Heart left ventricle (tissue), 16 donors: ENCODE measurements at regions not wholly inside any gene's neighbourhood (a gene's known extent, or its start where the extent isn't known, plus 50 kb on each side); places are given as distances from the start of the nearest gene placed in this dataset.

ENCODE experiments used
- ATAC-seq, 4 donors: fragments of 200-7000 bp; cut with Tn5 transposase; one replicate each; pipeline ENCODE4 v1.9.1; 2020 to 2022; ENCODE audit warnings: moderate library complexity in 4 of 4, mild to moderate bottlenecking in 3 of 4, moderate number of reproducible peaks in 1 of 4
- DNase-seq, 5 donors: peaks; one replicate each; pipeline ENCODE4 v3.0.0-alpha.2; 2020
- H3K27ac ChIP-seq, 12 donors: fragments of 200-600 bp; sonication (generic) in 4 of 12; one replicate each; pipeline versions ENCODE4 v1.5.0 to v1.8.0; 2016 to 2022; ENCODE audit warnings: mild to moderate bottlenecking in 2 of 12
- H3K27me3 ChIP-seq, 9 donors: fragments of 200-600 bp; sonication (generic) in 2 of 9; one replicate each; pipeline versions ENCODE4 v1.5.1 to v1.8.0; 2016 to 2022; ENCODE audit warnings: mild to moderate bottlenecking in 3 of 9
- H3K36me3 ChIP-seq, 9 donors: fragments of 200-600 bp; sonication (generic) in 2 of 9; one replicate each; pipeline versions ENCODE4 v1.5.0 to v1.8.0; 2018 to 2022; ENCODE audit warnings: mild to moderate bottlenecking in 2 of 9
- H3K4me1 ChIP-seq, 12 donors: fragments of 200-600 bp; sonication (generic) in 4 of 12; one replicate each; pipeline versions ENCODE4 v1.5.0 to v1.8.0; 2016 to 2022; ENCODE audit warnings: mild to moderate bottlenecking in 3 of 12
- H3K4me3 ChIP-seq, 12 donors: fragments of 200-600 bp; sonication (generic) in 4 of 12; one replicate each; pipeline versions ENCODE4 v1.5.0 to v1.8.0; 2017 to 2022; ENCODE audit warnings: mild to moderate bottlenecking in 9 of 12, moderate library complexity in 4 of 12
- H3K9me3 ChIP-seq, 12 donors: fragments of 200-600 bp; sonication (generic) in 4 of 12; one replicate each; pipeline versions ENCODE4 v1.5.0 to v1.8.0; 2016 to 2022; ENCODE audit warnings: mild to moderate bottlenecking in 1 of 12
- POLR2A ChIP-seq, 2 donors: fragments of 450-650 bp; IDR thresholded peaks; one replicate each; pipeline ENCODE4 v1.6.1; 2017; ENCODE audit warnings: antibody characterized with exemption in 2 of 2, mild to moderate bottlenecking in 2 of 2, moderate library complexity in 2 of 2
- WGBS, 4 donors: extraction: QIAGEN DNeasy Blood & Tissue Kit in 2 of 4; methylation state at CpG; one replicate each; pipeline versions ENCODE4 v1.1.5 to v1.1.7; 2013 to 2018; 5-methylcytosine and 5-hydroxymethylcytosine counted together
- intact Hi-C, 10 donors: fragments of 100-400 bp; cut with DNase I; formaldehyde crosslinking; loops; one replicate each; pipeline versions ENCODE4 v1.11.1 to v1.14.2; 2022
- TF ChIP-seq, protein P1 (sequence below), 12 donors: fragments of 200-600 bp; sonication (generic) in 4 of 12; IDR thresholded peaks; one replicate each; pipeline versions ENCODE4 v1.5.0 to v1.8.0; 2018 to 2022; ENCODE audit warnings: antibody characterized with exemption in 12 of 12, mild to moderate bottlenecking in 5 of 12
- donor health status: ischemic (EF 13 %, LVEDD 7.1; RV severe dilation, severe dysfunction).
- donor health status: healthy with polysubstance abuse.
- donor health status: DM: no; HTN: yes; CAD: no.
- donor health status: DM: no; HTN: no; CAD: no.
- donor health status: ischemic (EF 25% LVEDD 6.9; RV normal size, moderate dysfunction).
- donor health status: ischemic (EF 25% LVEDD 5.7; RV mildly dilated, moderate dysfunction).
- donor health status: healthy.
- donor health status: DM: yes; HTN: yes; CAD: no.
- donor health status: ischemic (EF 35%, LVEDD 5.7; RV mildly dilated, moderate dysfunction).
- donor health status: nonischemic (EF 11% LVEDD 7.7; RV severe dilation, severe dysfunction).
- donor health status: DM: yes; HTN: yes; CAD: no.
- donor health status: PGD.
- donor health status: ischemic (EF 29% LVEDD 5.4; RV normal size, mild dysfunction).
- donor health status: nonischemic (EF 23%, LVEDD 6.1; RV moderate dilation, normal function).

DNA sequence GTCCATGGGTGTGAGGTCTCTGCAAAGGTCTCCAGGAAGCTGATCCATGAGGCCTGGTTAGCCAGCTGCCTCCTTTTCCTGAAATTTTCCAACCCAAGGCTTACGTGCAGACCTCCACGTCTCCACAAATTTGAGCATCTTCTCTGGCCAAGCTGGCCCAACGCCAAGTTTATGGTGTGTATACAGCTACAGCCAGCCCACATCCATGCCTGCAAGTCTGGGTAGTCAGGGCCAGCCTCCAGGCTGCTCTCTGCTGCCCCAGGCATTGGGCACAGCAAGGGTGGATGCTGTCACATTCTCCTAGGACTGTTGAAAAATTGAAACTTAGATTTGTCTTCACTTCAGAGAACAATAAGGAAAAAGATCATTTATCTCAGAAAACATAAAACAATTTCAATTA is 525.5 kb upstream of the CHAC2 start:
- Histone ChIP-seq H3K27me3 (no peaks in the 10 kb centered on the region), H3K4me3 (no peak overlapping the region), H3K4me1 (no peaks in the 10 kb centered on the region), H3K9me3 (no peaks in the 10 kb centered on the region), H3K36me3 (no peaks in the 10 kb centered on the region), H3K27ac (no peak overlapping the region)
- DNase-seq (no peak), ATAC-seq (no peak)
- intact Hi-C loops = no loop called here
- 42 to 73% (median 58%) methylated on average over 2 to 3 of the region's 3 CpGs for WGBS, 4 donors
- no peak for TF ChIP-seq POLR2A (IDR thresholded peaks at IDR 0.05)
- TF ChIP-seq, protein P1, sequence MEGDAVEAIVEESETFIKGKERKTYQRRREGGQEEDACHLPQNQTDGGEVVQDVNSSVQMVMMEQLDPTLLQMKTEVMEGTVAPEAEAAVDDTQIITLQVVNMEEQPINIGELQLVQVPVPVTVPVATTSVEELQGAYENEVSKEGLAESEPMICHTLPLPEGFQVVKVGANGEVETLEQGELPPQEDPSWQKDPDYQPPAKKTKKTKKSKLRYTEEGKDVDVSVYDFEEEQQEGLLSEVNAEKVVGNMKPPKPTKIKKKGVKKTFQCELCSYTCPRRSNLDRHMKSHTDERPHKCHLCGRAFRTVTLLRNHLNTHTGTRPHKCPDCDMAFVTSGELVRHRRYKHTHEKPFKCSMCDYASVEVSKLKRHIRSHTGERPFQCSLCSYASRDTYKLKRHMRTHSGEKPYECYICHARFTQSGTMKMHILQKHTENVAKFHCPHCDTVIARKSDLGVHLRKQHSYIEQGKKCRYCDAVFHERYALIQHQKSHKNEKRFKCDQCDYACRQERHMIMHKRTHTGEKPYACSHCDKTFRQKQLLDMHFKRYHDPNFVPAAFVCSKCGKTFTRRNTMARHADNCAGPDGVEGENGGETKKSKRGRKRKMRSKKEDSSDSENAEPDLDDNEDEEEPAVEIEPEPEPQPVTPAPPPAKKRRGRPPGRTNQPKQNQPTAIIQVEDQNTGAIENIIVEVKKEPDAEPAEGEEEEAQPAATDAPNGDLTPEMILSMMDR (IDR thresholded peaks at IDR 0.05) = no peak

DNA sequence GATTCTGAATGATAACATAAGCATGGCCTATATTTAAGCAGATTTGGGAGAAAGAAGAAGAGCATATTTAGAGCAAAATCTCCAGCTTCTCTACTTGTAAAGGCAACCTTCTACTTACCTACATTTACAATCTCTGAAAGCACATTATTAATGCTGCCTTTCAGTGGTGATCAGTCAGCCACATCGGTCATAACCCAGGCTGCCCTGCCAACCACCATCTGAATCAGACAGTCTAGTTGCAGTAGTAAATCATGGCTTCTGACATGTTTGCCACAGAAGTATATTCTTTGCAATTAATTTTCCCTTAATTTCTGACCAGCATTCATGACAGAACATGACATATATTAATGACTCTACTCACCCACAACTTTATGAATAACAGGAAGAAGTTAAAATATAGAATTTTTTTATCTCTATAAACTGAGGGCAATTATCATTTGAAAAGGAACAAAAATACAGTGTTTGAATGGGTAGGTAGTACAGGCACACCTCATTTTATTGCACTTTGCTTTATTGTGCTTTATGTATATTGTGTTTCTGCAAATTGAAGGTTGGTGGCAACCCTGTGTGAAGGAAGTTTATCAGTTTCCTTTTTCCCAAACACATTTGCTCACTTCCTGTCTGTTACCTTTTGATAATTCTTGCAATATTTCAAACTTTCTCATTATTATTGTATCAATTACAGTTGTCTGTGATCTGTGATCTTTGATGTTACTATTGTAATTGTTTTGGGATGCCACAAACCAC is 531.6 kb upstream of the CHAC2 start:
- intact Hi-C loops = no loop called here
- Histone ChIP-seq H3K9me3 (no peaks in the 10 kb centered on the region), H3K4me3 (no peak overlapping the region), H3K36me3 (no peaks in the 10 kb centered on the region), H3K4me1 (peaks cover 0 to 2% (median 0%) of the 10 kb centered on the region in 12 donors), H3K27me3 (no peaks in the 10 kb centered on the region), H3K27ac (no peak overlapping the region)
- no peak for DNase-seq
- WGBS, 4 donors = 79 to 91% (median 83%) methylated on average over 1 of the region's 1 CpG
- no peak for ATAC-seq
- no peak for TF ChIP-seq POLR2A (IDR thresholded peaks at IDR 0.05)
- TF ChIP-seq, protein P1 (IDR thresholded peaks at IDR 0.05) = no peak

- 37 to 60% (median 49%) methylated on average over 1 of the region's 1 CpG for WGBS, 4 donors
- Histone ChIP-seq H3K9me3 (no peaks in the 10 kb centered on the region), H3K27me3 (no peaks in the 10 kb centered on the region), H3K27ac (no peak overlapping the region), H3K4me3 (no peak overlapping the region), H3K4me1 (peaks cover 0 to 2% (median 0%) of the 10 kb centered on the region in 12 donors), H3K36me3 (no peaks in the 10 kb centered on the region)
- no peak for TF ChIP-seq POLR2A (IDR thresholded peaks at IDR 0.05)
- TF ChIP-seq, protein P1 (IDR thresholded peaks at IDR 0.05) = no peak
- no peak for ATAC-seq
- intact Hi-C loops = no loop called here
- DNase-seq = no peak
These were observed 533.1 kb upstream of the CHAC2 start for GRCh38 chr2:53234548-53234903.

- H3K4me3 ChIP-seq = no peak overlapping the region
- 88 to 95% (median 90%) methylated on average over 4 of the region's 4 CpGs for WGBS, 4 donors
- TF ChIP-seq, protein P1 (IDR thresholded peaks at IDR 0.05) = no peak
- TF ChIP-seq POLR2A (IDR thresholded peaks at IDR 0.05) = no peak
- H3K9me3 ChIP-seq = no peaks in the 10 kb centered on the region
- no peak for ATAC-seq
- intact Hi-C loops = no loop called here
- no peaks in the 10 kb centered on the region for H3K27me3 ChIP-seq
- no peaks in the 10 kb centered on the region for H3K36me3 ChIP-seq
- DNase-seq = no peak
- H3K4me1 ChIP-seq = peaks cover 0 to 2% (median 0%) of the 10 kb centered on the region in 12 donors
- H3K27ac ChIP-seq = no peak overlapping the region
These were observed 533.7 kb upstream of the CHAC2 start for GRCh38 chr2:53233759-53234547.
